HEK293T (cell line): ENCODE measurements at regions not wholly inside any gene's neighbourhood (a gene's known extent, or its start where the extent isn't known, plus 50 kb on each side); places are given as distances from the start of the nearest gene placed in this dataset.

Source experiments
- CTCF ChIA-PET: fragments of 350-600 bp; formaldehyde crosslinking; extraction: SDS; loops from one replicate; lab custom pipeline; 2021; ENCODE audit warnings: antibody characterized with exemption, inconsistent platforms; lab: Yijun Ruan, JAX
- POLR2A ChIA-PET: fragments of 350-600 bp; formaldehyde crosslinking; extraction: SDS; loops from one replicate; lab custom pipeline; 2020; ENCODE audit warnings: antibody characterized with exemption, inconsistent platforms; lab: Yijun Ruan, JAX
- DNase-seq: peaks from one replicate; pipeline ENCODE4 v3.0.0; 2012; ENCODE audit warnings: mixed read lengths; ENCODE audit errors: extremely low spot score
- ARNT ChIP-seq: fragments of 450-650 bp; IDR thresholded peaks from 2 replicates; pipeline ENCODE4 v1.6.1; 2017; ENCODE audit warnings: mild to moderate bottlenecking
- BHLHE40 ChIP-seq: fragments of 450-650 bp; IDR thresholded peaks from 2 replicates; pipeline ENCODE4 v1.6.1; 2016; ENCODE audit warnings: mild to moderate bottlenecking, moderate library complexity, borderline replicate concordance
- CTBP1 ChIP-seq: fragments of 450-650 bp; IDR thresholded peaks from 2 replicates; pipeline ENCODE4 v1.6.1; 2016; ENCODE audit warnings: borderline replicate concordance
- ELF4 ChIP-seq: fragments of 450-650 bp; IDR thresholded peaks from 2 replicates; pipeline ENCODE4 v1.6.1; 2017; ENCODE audit warnings: antibody characterized with exemption
- FOXA1 ChIP-seq: fragments of 450-650 bp; IDR thresholded peaks from 2 replicates; pipeline ENCODE4 v1.6.1; 2016; ENCODE audit warnings: mild to moderate bottlenecking
- FOXK2 ChIP-seq: fragments of 450-650 bp; IDR thresholded peaks from 2 replicates; pipeline ENCODE4 v1.6.1; 2016; ENCODE audit warnings: mild to moderate bottlenecking
- FOXM1 ChIP-seq: fragments of 450-650 bp; IDR thresholded peaks from 2 replicates; pipeline ENCODE4 v1.6.1; 2017; ENCODE audit warnings: mild to moderate bottlenecking, borderline replicate concordance
- HDGF ChIP-seq: fragments of 450-650 bp; IDR thresholded peaks from 2 replicates; pipeline ENCODE4 v1.6.1; 2017; ENCODE audit warnings: antibody characterized with exemption, borderline replicate concordance
- L3MBTL2 ChIP-seq: fragments of 450-650 bp; conservative IDR thresholded peaks from 2 replicates; pipeline ENCODE4 v1.6.1; 2016; ENCODE audit warnings: mild to moderate bottlenecking
- LEF1 ChIP-seq: fragments of 450-650 bp; IDR thresholded peaks from 2 replicates; pipeline ENCODE4 v1.6.1; 2017; ENCODE audit warnings: mild to moderate bottlenecking, borderline replicate concordance
- NFRKB ChIP-seq: fragments of 450-650 bp; IDR thresholded peaks from 2 replicates; pipeline ENCODE4 v1.6.1; 2016; ENCODE audit warnings: mild to moderate bottlenecking, moderate library complexity
- SP1 ChIP-seq: fragments of 450-650 bp; IDR thresholded peaks from 2 replicates; pipeline ENCODE4 v1.6.1; 2017
- SUZ12 ChIP-seq: fragments of 450-650 bp; IDR thresholded peaks from 2 replicates; pipeline ENCODE4 v1.6.1; 2016; ENCODE audit warnings: mild to moderate bottlenecking
- TARDBP ChIP-seq: fragments of 450-650 bp; IDR thresholded peaks from 2 replicates; pipeline ENCODE4 v1.6.1; 2016
- ZNF384 ChIP-seq: fragments of 450-650 bp; IDR thresholded peaks from 2 replicates; pipeline ENCODE4 v1.6.1; 2016
- TF ChIP-seq, protein P1 (sequence below): fragments of 450-650 bp; IDR thresholded peaks from 2 replicates; pipeline ENCODE4 v1.6.1; 2016

DNA sequence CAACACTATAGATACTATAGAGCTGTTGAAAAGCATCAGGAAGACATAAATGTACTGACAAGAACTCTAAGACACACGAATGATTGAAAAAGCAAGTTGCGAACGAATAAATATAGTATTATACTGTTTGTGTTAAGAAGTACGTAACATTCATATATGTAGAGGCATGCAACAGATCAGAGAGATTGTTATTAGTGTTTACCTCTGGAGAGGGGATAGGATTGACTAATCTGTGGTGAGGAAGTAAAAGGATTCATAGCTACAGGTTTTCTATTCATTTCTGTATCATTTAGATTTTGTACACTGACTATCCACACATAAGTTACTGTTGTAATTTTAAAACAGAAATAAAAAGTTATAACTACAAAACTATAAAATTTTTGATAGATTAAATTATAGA lies 147.6 kb upstream of the SV2C start:
- no peak for DNase-seq
- no peak for TF ChIP-seq HDGF
- TF ChIP-seq ARNT = no peak
- no peak for TF ChIP-seq SP1
- TF ChIP-seq ZNF384 = no peak
- TF ChIP-seq TARDBP = no peak
- no peak for TF ChIP-seq BHLHE40
- no peak for TF ChIP-seq CTBP1
- no peak for TF ChIP-seq LEF1
- CTCF ChIA-PET = no interaction called here
- POLR2A ChIA-PET = no interaction called here

DNA sequence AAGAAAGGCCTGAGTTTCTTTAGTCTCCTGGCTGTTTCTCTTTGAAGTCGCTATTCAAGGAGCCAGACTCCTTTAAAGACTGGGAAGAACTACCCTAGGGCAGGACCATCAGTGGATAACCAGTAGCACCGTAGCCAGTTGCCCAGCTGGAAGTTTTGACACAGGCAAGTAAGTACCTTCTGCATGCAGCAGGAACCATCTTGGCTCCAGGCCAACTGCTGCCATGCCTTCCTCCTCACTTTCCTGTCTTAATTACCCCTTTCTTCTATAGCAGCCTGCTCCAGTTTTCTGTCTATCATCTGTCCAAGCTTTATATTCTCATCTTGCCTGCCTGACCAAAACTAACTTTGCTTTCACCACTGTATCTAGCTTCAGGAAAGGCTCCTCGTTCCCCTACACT lies 149.7 kb upstream of the SV2C start:
- no peak for DNase-seq
- no peak for TF ChIP-seq ARNT
- no peak for TF ChIP-seq ZNF384
- TF ChIP-seq FOXK2 = no peak
- CTCF ChIA-PET = interaction anchor here (0.6 kb wide), 1 partner anchor 68 kb away, joined by 5 read pairs; no protein-coding TSS in a partner anchor
- POLR2A ChIA-PET = no interaction called here

DNA sequence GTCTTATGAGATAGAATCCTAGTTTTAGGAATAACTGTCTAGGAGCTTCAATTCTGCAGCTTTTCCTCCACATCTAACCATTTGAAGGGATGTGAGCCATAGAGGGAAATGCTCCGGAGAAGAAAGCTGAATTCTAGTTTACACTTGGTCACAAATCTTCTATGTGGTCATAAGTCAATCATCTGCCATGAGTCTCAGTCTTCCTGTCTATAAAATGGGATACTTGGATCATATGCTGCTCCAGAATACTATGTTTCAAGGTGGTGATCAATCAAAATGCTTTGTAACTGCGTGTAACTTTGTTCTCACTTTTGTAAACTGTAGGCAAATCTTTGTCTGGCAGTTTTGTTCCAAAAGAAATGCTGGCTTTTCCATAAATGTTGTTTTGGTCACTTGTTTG lies 152.0 kb upstream of the SV2C start:
- TF ChIP-seq SUZ12 (no peak), SP1 (no peak), FOXK2 (no peak), ARNT (no peak), NFRKB (no peak)
- POLR2A ChIA-PET = no interaction called here
- no peak for DNase-seq
- CTCF ChIA-PET = no interaction called here

DNA sequence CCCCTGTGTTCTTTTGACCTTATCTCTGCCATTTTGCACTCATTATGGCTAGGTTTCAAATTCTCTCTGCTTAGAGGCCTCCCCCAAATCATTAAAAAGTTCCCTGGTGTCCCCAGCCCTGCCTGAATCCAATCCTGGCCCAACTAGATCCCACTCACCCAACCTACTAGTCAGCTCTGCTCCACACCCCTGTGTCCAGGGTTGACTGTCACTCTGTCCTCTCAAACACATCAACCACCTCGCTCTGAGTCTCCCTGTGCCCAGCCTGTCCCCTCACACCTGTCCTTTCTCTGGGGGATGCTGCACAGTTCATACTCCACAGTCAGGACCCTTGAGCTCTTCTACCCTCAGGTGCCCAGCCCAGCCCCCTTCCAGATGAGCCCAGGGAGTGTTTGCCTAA lies 154.2 kb upstream of the SV2C start:
- POLR2A ChIA-PET = no interaction called here
- CTCF ChIA-PET = no interaction called here
- DNase-seq = no peak
- no peak for TF ChIP-seq FOXA1
- TF ChIP-seq SUZ12 = no peak
- no peak for TF ChIP-seq L3MBTL2
- no peak for TF ChIP-seq ZNF384
- TF ChIP-seq FOXK2 = no peak
- TF ChIP-seq HDGF = no peak
- TF ChIP-seq CTBP1 = no peak
- TF ChIP-seq, protein P1, sequence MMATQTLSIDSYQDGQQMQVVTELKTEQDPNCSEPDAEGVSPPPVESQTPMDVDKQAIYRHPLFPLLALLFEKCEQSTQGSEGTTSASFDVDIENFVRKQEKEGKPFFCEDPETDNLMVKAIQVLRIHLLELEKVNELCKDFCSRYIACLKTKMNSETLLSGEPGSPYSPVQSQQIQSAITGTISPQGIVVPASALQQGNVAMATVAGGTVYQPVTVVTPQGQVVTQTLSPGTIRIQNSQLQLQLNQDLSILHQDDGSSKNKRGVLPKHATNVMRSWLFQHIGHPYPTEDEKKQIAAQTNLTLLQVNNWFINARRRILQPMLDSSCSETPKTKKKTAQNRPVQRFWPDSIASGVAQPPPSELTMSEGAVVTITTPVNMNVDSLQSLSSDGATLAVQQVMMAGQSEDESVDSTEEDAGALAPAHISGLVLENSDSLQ = no peak
- TF ChIP-seq NFRKB = no peak
- TF ChIP-seq SP1 = no peak
- no peak for TF ChIP-seq ARNT
- no peak for TF ChIP-seq FOXM1
- no peak for TF ChIP-seq ELF4
- no peak for TF ChIP-seq TARDBP
- no peak for TF ChIP-seq LEF1
- TF ChIP-seq BHLHE40 = no peak

DNA sequence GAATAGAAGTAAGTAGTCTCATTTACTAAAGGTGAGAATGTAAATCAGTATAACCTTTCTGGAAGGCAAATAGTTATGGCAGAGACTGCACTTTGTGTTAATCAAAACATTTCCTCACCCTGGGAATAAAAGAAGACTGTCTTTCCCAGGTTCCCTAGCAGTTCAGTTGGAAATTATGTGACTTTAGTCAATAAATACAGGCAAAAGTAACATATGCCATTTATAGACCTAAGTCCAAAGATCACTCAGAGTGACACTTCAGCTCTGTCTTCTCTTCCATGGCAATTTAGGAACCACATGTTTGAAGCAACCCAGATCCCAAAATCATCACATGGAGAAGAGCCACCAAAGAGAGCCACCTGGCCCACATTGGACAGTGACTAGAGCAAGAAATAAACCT lies 160.7 kb upstream of the SV2C start:
- TF ChIP-seq ARNT = no peak
- no peak for TF ChIP-seq BHLHE40
- TF ChIP-seq NFRKB = no peak
- no peak for TF ChIP-seq ELF4
- CTCF ChIA-PET = no interaction called here
- no peak for DNase-seq
- POLR2A ChIA-PET = no interaction called here

DNA sequence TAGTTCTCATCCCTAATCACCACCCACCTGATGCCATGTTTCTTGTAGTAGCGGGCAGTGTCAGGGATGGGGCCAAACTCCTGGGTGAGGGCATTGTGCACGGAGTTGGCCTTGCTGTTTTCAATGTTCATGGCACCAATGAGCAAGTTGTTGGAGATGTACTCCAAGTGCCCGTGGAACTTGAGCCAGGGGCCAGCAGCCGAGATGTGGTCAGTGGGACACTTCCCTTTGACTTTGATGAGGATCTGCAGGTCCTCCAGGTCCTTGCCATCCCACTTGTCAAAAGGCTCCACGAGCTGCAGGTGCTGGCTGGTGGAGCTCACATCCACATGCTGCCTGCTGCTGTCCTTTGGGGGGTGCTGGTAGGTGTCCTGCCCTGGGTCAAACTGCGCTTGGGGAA lies 162.2 kb upstream of the SV2C start:
- ChIA-PET POLR2A (no interaction called here), CTCF (no interaction called here)
- no peak for DNase-seq
- TF ChIP-seq ARNT = no peak
- TF ChIP-seq ELF4 = no peak
- no peak for TF ChIP-seq SUZ12
- TF ChIP-seq, protein P1 = no peak
- TF ChIP-seq NFRKB = no peak

DNA sequence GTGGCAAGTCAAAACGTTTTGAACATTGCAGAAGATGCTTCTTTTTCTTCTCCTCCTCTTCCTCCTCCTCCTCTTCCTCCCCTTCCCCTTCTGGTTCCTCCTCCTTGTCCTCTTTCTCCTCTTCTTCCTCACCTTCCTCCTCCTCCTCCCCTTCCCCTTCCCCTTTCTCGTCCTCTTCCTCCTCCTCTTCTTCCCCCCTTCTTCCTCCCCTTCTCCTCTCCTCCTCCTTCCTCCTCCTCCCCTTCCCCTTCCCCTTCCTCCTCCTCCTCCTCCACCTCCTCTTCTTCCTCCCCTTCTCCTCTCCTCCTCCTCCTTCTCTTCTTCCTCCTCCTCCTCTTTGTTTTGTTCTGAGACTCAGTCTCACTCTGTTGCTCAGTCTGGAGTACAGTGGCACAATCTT lies 167.0 kb upstream of the SV2C start:
- no peak for DNase-seq
- no peak for TF ChIP-seq NFRKB
- TF ChIP-seq L3MBTL2 = no peak
- TF ChIP-seq FOXK2 = no peak
- no peak for TF ChIP-seq TARDBP
- POLR2A ChIA-PET = no interaction called here
- CTCF ChIA-PET = no interaction called here

DNA sequence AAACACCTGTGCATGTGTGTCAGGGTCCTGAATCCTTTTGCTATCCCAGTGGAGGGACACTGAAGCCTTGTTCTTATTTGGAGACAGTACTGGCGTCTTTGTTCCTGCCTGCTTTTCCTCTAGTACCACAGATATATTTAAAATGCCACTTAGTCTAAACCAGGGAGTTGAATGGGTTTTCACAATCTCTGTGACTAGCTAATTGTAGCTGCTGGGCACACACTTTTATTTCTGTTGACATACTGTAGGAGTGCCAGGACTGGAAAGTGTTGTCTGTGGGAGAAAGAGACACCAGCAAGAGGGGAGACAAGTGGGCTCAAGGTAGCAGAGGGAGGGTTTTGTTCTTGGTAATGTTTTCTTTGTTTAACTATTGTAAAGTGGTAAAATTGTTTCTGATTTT lies 174.0 kb upstream of the SV2C start:
- DNase-seq = no peak
- ChIA-PET CTCF (no interaction called here), POLR2A (no interaction called here)
- no peak for TF ChIP-seq TARDBP
- TF ChIP-seq FOXK2 = no peak
- TF ChIP-seq SP1 = no peak
- no peak for TF ChIP-seq SUZ12
- no peak for TF ChIP-seq ARNT
- TF ChIP-seq, protein P1 = no peak
- TF ChIP-seq FOXA1 = no peak
- TF ChIP-seq ZNF384 = no peak
- TF ChIP-seq CTBP1 = no peak
- no peak for TF ChIP-seq L3MBTL2
- no peak for TF ChIP-seq BHLHE40
- no peak for TF ChIP-seq NFRKB
